NOMO-1 treated with DMSO at 0.1 percent for 48 hours (cell line): ENCODE measurements at regions not wholly inside any gene's neighbourhood (a gene's known extent, or its start where the extent isn't known, plus 50 kb on each side); places are given as distances from the start of the nearest gene placed in this dataset.

Experiments
- DNase-seq: peaks from one replicate; lab custom pipeline; 2025; ENCODE audit not compliant: unreplicated experiment; lab: John Stamatoyannopoulos, UW

DNA sequence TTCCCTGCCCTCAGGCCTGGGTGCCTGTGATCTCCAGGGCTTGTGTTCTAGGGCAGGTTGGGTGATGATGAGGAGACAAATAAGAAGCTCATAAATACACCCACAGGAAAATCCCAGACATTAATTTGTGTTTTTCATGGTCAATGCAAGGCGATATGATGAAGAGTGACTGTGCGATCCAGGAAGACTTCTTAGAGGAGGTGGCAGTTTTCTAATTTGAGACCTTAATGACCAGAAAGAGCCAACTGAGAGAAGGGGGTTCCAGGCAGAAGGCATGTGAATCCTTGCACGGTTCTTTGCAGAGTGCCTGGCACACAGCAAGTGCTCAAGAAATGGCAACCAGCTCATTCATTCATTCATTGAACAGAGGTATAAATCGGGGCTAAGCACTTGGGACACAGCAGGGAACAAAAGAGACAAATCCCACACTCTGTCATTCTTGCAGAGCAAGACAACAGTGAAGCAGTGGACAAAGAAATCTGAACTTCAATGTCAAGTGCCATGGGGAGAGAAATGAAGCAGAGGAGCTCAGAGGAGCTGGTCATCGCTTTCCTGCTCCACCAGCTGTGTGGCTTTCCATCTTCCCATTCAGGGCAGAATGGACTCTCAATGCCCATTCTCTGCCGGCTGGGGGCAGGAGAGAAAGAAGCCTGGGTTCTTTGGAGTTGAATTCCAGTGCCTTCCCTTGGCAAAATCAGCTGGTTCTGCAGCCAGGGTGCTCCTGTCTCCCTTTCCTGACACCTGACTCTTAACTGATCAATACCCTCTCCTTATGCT, 128.3 kb downstream of the AACS start:
- DNase-seq, result no peak

DNA sequence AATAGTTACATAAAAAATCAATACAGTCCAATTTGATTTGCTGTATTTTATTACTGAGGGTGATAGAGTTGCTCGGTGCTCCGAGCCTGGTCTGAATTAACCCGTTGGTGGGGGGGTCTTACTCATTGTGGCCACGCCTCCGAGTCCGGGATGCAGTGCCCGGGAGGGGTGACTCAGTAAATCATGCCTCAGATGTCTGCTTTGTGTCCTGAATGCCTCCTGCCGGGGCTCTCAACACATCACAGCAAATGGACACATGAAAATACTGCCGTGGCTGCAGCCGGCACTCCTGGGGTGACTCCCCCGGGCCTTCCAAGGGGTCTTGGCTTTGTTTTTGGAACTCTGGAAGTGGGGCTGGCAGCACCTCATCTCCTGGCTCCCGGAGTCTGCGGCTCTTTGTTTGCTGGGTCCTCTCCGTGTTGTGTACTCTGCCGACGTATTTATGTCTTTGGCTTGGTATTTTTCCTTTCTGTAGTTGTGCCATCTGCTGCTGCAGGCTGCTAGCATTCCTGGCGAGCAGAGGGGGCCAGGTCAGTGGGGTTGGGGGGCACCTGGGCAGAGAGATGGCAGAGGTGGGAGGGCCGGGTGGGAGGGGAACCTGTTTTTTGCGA, 129.0 kb downstream of the AACS start:
- no peak for DNase-seq

DNA sequence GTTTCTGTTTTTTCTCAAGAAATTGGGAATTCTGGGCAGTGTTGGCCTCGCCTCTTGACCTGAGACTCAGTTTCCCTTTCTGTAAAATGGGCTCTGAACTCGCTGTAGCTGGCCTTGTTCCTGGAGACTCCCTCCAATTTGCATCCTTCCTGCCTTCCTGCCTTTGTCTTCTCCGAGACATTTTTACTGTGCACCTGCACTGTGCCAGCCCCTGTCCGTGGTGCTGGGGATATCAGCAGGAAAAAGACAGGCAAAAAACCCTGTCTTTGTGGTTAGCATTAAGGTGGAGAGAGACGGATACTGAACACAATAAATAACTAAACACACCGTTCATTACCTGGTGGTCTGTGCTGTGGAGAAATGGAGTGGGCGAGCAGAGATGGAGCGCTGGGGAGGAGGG, 129.8 kb downstream of the AACS start:
- no peak for DNase-seq

DNA sequence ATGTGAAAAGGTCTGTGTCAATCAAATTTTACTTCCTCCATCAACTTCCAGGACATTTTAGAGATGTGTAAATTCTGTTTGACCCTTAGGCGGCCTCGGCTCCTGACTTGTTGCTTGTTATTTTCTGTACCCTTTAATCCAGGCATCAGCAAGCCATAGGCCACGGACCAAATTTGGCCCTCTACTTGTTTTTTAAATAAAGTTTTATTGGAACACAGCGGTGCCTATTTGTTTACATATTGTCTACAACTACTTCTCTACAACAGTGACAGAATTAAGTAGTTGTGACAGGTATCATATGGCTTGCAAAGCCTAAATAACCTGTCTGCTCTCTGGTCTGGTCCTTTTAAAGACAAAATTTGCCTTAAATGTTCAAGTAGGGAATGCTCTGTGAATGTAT, 132.1 kb downstream of the AACS start:
- DNase-seq, result no peak

DNA sequence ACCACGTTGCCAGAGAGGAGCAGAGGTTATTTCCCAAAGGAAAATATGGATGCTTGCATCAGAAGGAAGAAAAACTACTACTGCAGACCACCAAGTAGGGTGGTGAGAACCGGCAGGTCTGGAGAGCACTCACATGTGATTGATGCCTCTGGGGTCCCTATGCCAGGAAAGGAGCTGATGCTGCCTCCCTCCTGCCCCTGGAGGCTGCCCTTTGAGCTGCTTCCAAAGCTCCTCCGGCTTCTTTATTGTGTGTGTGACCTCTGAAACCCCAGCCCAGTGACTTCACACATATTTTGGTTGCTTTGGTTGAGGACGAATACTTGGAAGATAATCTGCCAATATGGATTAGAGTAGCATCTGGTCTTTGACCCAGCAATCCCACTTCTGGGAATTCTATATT, 133.4 kb downstream of the AACS start:
- DNase-seq, result no peak

DNA sequence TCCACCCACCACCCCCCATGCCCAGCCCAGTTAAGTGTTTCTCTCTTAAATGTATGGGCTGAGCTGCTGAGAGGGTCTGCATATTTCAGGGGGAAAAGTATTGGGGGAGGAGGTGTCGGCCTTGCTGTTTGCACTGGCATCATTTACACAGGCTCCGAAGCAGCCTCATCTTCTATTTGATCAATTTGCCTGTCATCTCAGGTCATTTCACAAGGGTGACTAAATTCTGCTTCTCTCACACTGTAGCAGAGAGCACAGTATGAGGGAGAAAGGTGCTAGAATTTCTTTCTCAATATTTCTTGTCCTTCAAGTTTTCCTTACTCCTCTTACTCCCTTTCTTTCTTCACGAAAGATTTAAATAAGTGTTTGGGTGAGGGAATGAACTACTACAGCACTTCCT, 135.9 kb downstream of the AACS start:
- no peak for DNase-seq

DNA sequence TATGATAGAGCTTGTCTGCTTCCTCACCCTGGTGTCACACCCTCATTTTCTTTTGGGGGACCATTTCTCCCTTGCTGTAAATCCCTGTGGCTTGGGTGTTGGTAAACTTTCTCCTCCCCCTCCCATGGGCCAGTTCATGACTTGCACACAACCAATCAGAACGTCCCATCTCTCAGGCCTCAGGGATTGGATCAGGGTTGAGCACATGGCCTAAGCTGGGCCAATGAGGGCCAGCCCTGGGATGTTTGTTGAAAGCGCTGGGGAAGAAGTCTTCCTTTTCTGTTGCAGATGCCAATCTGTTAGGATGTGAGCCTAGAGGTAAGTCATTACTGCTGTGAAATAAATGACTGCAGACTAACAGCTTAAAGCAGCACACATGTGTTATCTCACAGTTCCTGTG, 136.7 kb downstream of the AACS start:
- no peak for DNase-seq

DNA sequence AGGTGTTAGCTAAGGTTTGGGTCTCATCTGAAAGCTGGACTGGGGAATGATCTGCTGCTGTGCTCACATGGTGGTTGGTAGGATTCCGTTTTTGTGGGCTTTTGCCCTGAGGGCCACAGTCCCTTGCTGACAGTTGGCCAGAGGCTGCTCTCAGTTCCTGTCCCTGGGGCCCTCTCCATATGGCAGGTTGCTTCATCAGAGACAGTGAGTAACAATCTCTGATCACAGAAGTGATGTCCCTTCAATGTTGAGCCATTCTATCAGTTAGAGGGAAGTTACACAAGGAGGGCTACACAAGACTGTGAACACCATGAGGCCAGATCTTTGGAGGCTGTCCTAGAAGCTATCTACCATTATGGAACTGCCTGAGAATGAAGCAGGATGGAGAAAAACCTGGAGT, 137.2 kb downstream of the AACS start:
- DNase-seq, result peak; percentile 57

DNA sequence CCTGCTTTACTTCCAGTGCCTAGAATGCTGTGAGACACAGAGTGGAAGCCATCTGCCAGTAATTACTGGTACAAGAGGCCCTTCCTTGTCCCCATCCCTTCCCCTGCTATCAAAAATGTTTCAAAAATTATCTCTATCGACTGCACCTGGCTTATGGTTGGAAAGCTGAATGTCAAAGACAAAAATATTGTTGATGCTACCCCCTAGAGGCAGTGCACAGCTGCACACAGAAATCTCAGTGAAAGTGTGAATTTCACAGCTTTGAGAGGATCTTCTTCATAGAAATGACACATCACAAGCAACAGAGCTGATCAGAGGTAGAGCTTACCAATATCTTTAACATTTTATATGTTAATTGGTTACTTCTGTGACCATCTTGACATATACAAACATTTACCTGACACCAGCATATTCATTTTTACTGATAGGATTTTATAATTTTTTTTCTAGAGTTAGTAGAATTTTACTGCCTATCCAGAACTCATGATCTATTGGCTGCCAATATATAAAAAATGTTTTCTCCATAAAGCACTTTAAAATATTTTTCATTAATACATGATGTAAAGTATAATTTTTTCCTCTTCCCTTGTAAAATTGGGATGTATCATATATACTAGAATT, 138.0 kb downstream of the AACS start:
- no peak for DNase-seq

DNA sequence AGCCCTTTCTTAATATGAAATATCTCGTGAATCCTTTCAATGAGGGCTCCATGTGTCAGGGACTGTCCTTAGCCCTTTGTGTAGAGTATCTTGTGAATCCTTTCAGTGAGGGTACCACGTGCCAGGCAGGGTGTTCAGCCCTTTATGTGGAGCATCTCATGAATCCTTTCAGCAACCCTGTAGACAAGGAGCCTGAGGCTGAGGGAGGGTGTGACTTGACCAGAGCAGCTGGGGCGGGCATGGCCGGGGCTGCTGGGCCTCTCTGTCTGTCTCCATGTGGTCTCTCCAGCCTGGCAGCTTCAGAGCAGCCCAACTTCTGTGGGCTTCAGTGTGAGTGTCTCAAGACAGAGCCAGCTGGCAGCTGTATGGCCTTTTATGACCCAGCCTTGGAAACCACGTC, 140.2 kb downstream of the AACS start:
- DNase-seq, result no peak

DNA sequence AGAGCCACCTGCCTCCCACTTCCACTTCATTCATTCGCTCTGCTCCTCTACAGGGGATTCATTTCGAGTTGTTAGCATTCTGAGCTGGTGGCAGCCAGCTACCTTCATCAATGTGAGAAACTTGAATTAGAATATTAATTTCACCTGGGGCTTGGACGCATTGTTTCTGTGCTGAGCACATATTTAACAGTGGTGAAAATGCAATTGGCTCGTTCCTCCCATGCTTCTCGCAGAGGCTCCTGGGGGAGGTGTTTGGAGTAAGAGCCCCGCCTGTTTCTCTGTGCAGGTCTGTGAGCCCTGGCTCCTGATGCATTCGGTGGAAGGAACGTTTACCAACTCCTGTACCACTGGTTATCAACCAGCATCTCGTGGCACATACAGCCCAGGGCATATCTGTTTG, 141.5 kb downstream of the AACS start:
- DNase-seq, result no peak

DNA sequence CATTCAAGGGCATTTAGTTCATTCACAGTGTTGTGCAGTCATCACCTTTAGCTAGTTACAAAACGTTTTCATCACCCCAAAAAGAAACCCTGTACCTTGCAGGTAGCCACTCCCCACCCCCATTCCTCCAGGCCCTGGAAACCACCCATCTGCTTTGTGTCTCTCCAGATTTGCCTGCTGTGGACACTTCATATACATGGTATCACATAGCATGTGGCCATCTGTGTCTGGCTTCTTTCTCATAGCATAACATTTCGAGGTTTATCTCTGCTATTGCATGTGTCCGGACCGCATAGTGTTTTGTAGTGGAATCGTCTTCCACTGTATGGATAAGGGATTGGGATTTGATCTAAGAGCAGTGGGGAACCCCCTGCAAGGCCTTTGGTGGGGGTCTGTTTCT, 143.1 kb downstream of the AACS start:
- no peak for DNase-seq

DNA sequence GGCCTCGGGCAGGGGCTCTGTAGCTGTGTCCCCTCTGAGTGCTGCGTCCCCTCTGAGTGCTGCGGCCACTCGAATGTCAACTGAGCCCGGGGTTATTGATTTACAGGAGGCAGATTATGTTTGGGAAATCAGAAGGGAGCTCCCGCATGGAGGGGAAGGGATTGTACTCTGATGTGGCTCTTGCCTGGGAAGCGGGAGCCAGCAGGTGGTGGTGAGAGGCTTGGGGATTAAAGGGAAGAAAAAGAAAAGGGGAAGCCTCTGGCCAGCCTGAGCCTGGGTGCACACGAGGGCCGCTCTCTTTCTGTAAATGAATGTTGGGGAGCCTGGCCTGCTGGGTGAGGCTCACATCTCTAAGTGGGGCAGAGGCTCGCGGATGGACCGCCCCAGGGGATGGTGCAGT, 143.7 kb downstream of the AACS start:
- DNase-seq, result no peak

DNA sequence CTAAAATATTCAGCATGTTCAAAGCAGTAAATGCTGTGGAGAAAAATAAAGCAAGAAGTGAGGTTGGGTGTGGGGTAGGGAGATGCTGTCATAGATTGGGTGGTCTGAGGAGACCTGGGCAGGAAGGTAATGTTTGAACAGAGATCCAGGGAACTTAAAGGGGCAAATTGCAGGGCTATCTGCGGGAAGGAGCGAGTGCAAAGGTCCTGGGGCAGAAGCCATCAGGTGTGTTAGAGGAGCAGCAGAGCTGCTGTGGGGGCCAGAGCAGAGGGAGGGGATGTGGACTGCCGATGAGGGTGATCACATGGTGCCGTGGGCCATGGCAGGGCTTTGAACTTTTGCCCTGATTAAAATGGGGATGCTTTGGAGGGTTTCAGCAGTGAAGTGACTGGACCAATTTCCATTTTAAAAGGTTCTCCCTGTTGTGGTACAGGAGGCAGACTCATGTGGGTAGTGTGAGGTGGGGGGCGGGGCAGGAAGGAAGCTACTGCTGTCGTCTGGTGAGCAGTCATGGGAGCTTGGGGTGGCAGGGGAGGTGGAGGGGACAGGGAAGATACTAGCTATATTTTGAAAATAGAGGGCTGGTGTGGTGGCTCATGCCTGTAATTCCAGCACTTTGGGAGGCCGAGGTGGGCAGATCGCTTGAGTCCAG, 145.0 kb downstream of the AACS start:
- DNase-seq, result no peak

DNA sequence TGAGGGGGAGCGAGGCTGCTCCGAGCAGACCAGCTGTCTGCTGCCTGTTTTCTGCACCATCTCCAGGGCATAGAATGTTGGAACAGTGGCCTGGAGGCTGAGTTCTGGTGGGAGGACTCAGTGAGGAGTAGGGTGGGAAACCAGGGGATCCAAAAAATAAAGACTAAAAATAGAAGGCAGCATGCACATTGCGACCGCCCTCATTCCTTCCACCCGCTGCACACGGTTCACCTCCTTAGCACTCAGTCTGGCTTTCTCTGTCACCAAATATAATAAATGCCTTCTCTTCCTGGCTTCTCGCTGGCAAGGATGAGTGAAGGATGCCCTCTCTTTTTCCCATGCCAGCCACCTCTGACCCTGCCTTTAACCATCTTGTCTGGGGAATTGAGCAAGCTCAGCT, 146.2 kb downstream of the AACS start:
- no peak for DNase-seq

DNA sequence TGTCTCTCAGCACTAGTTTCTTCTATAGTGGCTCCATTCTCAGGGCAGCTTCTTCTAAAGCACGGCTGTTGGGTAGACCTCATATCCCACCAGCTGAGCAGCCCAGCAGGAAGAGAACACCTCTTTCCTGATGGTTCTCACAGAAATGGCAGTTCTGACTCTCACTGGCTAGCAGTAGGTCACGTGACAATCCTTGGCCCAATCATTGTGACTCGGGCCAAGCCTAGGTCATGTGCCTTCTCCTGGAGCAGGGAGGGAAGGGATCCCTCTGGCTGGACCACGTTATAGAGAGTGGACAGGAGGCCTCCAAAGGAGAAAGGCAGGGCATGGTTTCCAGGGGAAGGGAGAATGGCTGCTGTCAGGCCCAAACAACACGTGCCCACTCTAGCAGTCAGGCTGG, 149.1 kb downstream of the AACS start:
- no peak for DNase-seq

DNA sequence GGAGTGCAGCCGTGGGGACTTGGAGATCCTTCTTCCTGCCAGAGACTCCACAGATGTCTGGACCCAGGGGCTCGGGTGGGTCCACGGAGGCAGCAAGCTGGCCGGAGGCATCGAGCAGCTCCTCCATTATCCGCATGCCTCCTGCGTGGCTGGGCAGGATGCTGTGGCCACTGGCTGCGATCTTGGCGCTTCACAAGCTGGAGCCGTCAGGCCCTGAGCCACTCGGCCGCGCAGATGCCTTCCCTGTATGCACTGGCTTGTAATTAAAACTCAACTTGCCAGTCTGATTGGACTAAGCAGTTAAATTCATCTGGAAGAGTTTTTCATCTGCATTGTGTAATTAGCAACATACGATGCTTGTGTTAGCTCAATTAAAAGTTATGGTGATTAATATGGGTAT, 151.5 kb downstream of the AACS start:
- DNase-seq, result no peak

DNA sequence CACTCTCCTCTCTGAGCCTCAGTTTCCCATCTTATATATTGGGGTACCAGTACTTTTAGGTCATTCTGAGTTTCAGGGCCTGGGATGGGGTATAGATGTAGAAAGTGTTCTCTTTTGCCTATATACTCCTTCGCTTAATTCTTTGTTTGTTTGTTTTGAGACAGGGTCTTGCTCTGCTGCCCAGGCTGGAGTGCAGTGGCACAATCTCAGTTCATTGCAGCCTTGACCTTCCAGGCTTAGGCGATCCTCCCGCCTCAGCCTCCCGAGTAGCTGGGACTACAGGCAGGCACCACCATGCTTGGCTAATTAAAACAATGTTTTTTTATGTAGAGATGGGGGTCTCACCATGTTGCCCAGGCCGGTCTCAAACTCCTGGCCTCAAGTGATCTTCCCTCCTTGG, 152.1 kb downstream of the AACS start:
- no peak for DNase-seq

DNA sequence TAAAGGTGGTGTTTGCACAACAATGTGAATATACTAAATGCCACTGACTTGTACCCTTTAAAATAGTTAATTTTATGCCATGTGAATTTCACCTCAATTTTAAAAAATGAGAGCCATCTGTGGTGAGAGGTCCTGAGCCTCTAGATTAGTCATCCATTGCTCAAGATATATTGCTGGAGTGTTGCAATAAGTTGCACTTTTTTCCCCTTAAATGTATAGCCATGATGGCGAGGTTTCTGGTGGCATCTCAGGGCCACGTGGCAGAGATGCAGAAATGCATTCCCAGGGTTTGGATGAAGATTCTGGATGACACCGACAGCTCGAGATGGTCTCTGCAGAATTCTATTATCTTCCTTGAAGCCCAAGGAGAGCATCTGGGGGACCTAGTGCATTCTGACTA, 153.7 kb downstream of the AACS start:
- DNase-seq, result peak; percentile 85

DNA sequence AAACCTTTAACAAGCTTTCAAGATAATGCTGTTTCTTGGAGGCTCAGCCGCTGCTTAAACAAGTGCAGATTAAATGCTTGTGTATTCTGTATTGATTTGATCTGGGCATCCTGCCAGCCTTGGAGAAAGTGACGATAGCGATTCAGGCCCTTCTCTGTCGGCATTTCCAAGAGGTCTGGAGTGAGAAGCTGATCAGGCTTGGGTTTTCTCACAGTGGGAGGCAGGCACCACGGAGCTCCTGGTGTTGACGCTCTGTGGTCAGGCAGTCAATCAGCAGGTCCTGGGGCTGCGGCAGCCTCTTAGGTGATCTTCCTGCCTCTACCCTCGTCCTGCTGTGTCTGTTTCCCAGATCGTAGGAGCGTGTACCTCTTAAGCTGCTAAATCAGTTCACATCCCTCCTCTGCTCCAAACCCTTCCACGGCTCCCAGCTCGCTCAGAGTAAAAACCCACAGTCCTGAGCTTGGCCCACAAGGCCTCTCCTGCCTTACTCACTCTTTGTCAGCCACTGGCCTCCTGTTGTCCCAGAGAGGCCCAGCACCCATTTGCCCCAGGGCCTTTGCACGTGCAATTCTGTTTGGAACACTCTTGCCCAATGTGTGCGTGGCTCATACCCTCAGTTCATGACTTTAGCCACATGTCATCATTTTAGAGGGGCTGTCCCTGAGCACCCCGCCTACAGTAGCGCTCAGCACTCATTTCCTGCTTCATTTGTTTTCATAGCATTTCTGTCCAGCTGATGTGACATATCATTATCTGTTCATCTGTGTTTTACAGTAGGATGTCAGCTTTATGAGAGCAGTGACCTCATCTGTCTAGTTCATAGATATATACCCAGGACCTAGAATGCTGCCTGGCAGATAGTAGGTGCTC, 155.4 kb downstream of the AACS start:
- DNase-seq, result peak; percentile 19

DNA sequence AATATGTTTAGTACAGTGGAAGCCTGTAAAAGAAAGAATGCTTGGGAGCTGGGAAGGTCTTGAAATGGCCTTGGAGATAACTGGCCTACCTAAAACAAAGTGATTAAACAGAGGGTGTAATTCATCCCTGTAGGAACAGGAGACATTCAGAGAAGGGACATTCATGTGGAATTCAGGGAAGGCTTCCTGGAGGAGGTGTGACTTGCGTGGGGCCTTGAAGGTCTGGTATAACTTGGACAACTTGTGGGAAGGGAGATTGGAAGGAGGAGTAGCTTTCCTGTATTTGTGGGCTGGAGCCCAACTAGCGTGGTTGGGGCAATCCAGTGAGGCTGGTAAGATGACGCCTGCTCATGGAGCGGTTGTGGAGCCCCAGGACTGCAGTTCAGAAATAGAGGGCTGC, 156.4 kb downstream of the AACS start:
- DNase-seq, result no peak
